ENCODE measurements at regions not wholly inside any gene's neighbourhood (a gene's known extent, or its start where the extent isn't known, plus 50 kb on each side); places are given as distances from the start of the nearest gene placed in this dataset.

- no peak overlapping the region for H3K27ac ChIP-seq
- TF ChIP-seq ZFX (IDR thresholded peaks at IDR 0.05; ENCODE audit: borderline replicate concordance), result no peak
- TF ChIP-seq, protein P1, sequence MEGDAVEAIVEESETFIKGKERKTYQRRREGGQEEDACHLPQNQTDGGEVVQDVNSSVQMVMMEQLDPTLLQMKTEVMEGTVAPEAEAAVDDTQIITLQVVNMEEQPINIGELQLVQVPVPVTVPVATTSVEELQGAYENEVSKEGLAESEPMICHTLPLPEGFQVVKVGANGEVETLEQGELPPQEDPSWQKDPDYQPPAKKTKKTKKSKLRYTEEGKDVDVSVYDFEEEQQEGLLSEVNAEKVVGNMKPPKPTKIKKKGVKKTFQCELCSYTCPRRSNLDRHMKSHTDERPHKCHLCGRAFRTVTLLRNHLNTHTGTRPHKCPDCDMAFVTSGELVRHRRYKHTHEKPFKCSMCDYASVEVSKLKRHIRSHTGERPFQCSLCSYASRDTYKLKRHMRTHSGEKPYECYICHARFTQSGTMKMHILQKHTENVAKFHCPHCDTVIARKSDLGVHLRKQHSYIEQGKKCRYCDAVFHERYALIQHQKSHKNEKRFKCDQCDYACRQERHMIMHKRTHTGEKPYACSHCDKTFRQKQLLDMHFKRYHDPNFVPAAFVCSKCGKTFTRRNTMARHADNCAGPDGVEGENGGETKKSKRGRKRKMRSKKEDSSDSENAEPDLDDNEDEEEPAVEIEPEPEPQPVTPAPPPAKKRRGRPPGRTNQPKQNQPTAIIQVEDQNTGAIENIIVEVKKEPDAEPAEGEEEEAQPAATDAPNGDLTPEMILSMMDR (IDR thresholded peaks at IDR 0.05), result no peak
Measured at GRCh38 chr2:238515377-238515776, 88.7 kb downstream of the ASB1 start.

- no peak for TF ChIP-seq ZFX (IDR thresholded peaks at IDR 0.05; ENCODE audit: borderline replicate concordance)
- TF ChIP-seq, protein P1 (IDR thresholded peaks at IDR 0.05), result no peak
- no peak overlapping the region for H3K27ac ChIP-seq
Measured at GRCh38 chr2:238517209-238517608, 90.5 kb downstream of the ASB1 start.

GRCh38 chr2:238518172-238518820, 91.6 kb downstream of the ASB1 start:
- H3K27ac ChIP-seq, result no peak overlapping the region
- TF ChIP-seq, protein P1 (IDR thresholded peaks at IDR 0.05), result no peak
- TF ChIP-seq ZFX (IDR thresholded peaks at IDR 0.05; ENCODE audit: borderline replicate concordance), result no peak

DNA sequence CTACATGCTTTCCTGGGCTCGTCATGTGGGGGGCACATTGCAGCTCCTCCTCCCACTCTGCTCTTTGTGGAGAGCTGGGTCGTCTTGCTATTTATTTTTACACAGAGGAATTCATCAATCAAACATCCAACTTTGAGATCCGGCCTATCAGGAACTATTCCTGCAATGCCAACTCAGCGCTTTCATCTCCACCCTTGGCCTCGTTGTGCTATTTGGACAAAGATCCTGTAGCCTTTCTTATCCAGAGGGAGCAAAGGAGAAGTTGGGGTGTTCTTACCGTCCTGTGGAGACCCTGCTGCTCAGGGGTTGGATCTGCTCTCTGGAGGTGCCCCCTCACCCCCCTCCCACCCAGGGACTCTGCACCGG, 92.1 kb downstream of the ASB1 start:
- H3K27ac ChIP-seq, result no peak overlapping the region
- TF ChIP-seq, protein P1 (IDR thresholded peaks at IDR 0.05), result no peak
- TF ChIP-seq ZFX (IDR thresholded peaks at IDR 0.05; ENCODE audit: borderline replicate concordance), result no peak

DNA sequence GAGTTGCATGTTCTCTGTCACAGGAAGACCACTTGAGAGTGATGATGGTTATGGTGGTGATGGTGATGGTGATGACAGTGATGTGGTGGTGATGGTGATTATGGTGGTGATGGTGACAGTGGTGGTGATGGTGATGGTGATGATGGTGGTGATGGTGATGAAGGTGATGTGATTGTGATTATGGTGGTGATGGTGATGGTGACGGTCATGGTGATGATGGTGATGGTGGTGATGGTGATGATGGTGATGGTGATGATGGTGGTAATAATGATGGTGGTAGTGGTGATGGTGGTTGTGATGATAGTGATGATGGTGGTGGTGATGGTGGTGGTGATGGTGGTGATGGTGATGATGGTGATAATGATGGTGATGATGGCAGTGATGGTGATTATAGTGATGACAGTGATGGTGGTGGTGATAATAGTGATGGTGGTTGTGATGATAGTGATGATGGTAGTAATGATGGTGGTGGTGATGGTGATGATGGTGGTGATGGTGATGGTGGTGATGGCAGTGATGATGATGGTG, 93.7 kb downstream of the ASB1 start:
- no peak overlapping the region for H3K27ac ChIP-seq
- TF ChIP-seq ZFX (IDR thresholded peaks at IDR 0.05; ENCODE audit: borderline replicate concordance), result no peak
- TF ChIP-seq, protein P1 (IDR thresholded peaks at IDR 0.05), result no peak

- TF ChIP-seq, protein P1 (IDR thresholded peaks at IDR 0.05), result no peak
- H3K27ac ChIP-seq, result no peak overlapping the region
Measured at GRCh38 chr2:238521002-238521401, 94.3 kb downstream of the ASB1 start.

DNA sequence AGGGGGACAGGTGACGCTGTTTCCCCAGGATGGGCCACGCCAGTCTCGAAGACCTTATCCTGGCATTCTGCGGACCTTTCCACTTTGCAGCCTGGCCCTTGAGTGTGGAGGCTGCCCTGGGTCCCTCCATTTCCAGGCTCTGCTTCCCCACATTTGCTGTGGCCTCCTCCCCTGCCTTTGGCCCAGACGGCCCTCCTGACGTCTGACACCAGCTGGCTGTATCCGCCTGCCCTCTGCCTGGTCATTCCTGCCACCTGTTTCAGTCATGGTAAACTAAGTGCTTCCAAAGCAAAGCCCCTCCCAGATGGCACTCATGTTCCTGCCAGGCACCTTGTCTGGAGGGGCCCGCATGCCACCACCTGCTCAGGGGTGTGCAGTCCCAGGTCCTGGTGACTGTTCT, 95.1 kb downstream of the ASB1 start:
- no peak overlapping the region for H3K27ac ChIP-seq
- TF ChIP-seq, protein P1 (IDR thresholded peaks at IDR 0.05), result no peak
- no peak for TF ChIP-seq ZFX (IDR thresholded peaks at IDR 0.05; ENCODE audit: borderline replicate concordance)
